Hepatocyte (in vitro differentiated cells): ENCODE measurements at regions not wholly inside any gene's neighbourhood (a gene's known extent, or its start where the extent isn't known, plus 50 kb on each side); places are given as distances from the start of the nearest gene placed in this dataset.

ENCODE experiments used
- DNase-seq: peaks from one replicate; pipeline ENCODE4 v3.0.0-alpha.2; 2016; ENCODE audit warnings: low spot score
- H2AFZ ChIP-seq: fragments of 200-600 bp; sonication (generic); 2 replicates; pipeline ENCODE4 v1.6.0; 2016; ENCODE audit warnings: antibody characterized with exemption, mild to moderate bottlenecking
- H3K27ac ChIP-seq: fragments of 200-600 bp; sonication (generic); 2 replicates; pipeline ENCODE4 v1.5.1; 2016; ENCODE audit warnings: mild to moderate bottlenecking
- H3K27me3 ChIP-seq: fragments of 200-600 bp; sonication (generic); 2 replicates; pipeline ENCODE4 v1.6.1; 2016
- H3K36me3 ChIP-seq: fragments of 200-600 bp; sonication (generic); replicated peaks from 2 replicates; pipeline ENCODE4 v1.5.1; 2016; ENCODE audit warnings: low read depth; ENCODE audit not compliant: insufficient read depth
- H3K4me1 ChIP-seq: fragments of 200-600 bp; sonication (generic); 2 replicates; pipeline ENCODE4 v1.5.1; 2016; ENCODE audit warnings: mild to moderate bottlenecking, moderate library complexity; ENCODE audit not compliant: insufficient read depth
- H3K4me2 ChIP-seq: fragments of 200-600 bp; sonication (generic); 2 replicates; pipeline ENCODE4 v1.6.0; 2016
- H3K4me3 ChIP-seq: fragments of 200-600 bp; sonication (generic); 2 replicates; pipeline ENCODE4 v1.5.1; 2016; ENCODE audit warnings: mild to moderate bottlenecking
- H3K79me2 ChIP-seq: fragments of 200-600 bp; sonication (generic); 2 replicates; pipeline ENCODE4 v1.6.0; 2017; ENCODE audit warnings: mild to moderate bottlenecking
- H3K9me2 ChIP-seq: fragments of 200-600 bp; sonication (generic); replicated peaks from 2 replicates; pipeline ENCODE4 v1.6.0; 2017; ENCODE audit warnings: mild to moderate bottlenecking; ENCODE audit not compliant: insufficient read depth
- H3K9me3 ChIP-seq: fragments of 200-600 bp; sonication (generic); 2 replicates; pipeline ENCODE4 v1.5.1; 2016; ENCODE audit warnings: low read depth, mild to moderate bottlenecking
- H4K20me1 ChIP-seq: fragments of 200-600 bp; sonication (generic); 2 replicates; pipeline ENCODE4 v1.6.0; 2016; ENCODE audit warnings: mild to moderate bottlenecking; ENCODE audit not compliant: insufficient read depth, poor library complexity, severe bottlenecking
- EZH2 ChIP-seq: fragments of 200-600 bp; sonication (generic); IDR thresholded peaks from 2 replicates; pipeline ENCODE4 v1.6.1; 2016; ENCODE audit warnings: antibody characterized with exemption, mild to moderate bottlenecking, borderline replicate concordance
- EZH2phosphoT487 ChIP-seq: fragments of 200-600 bp; sonication (generic); IDR thresholded peaks from one replicate; pipeline ENCODE4 v1.6.1; 2018; ENCODE audit warnings: antibody characterized with exemption, mild to moderate bottlenecking, low read depth, moderate library complexity; ENCODE audit not compliant: unreplicated experiment, severe bottlenecking
- WGBS: methylation state at CpG from one replicate; pipeline ENCODE4 v1.1.6; 2016; ENCODE audit warnings: low lambda C conversion rate; ENCODE audit errors: missing lambda C conversion rate; 5-methylcytosine and 5-hydroxymethylcytosine counted together
- TF ChIP-seq, protein P1 (sequence below): fragments of 200-600 bp; sonication (generic); IDR thresholded peaks from 2 replicates; pipeline ENCODE4 v1.5.1; 2016; ENCODE audit warnings: antibody characterized with exemption, mild to moderate bottlenecking; ENCODE audit not compliant: poor library complexity

DNA sequence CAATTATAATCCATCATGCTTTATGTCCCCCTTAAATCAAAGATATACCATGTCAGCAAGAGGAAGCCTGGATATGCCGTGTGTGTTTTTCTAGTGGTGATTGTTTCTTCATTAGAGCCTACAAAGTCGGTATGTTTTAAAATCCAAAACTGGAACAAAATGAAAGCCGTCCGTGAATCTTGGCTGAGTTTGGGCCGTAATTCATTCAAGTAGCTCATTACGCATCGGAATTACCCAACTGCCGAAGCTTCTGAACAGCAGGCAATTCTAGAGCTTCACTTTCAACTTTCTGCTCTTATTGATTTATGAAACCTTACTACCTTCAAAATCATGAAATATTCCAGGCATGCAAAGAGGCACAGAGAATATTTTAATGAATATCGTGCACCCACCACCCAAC lies 224.7 kb downstream of the AACS start:
- H3K4me1 ChIP-seq, result no peaks in the 10 kb centered on the region
- TF ChIP-seq, protein P1, sequence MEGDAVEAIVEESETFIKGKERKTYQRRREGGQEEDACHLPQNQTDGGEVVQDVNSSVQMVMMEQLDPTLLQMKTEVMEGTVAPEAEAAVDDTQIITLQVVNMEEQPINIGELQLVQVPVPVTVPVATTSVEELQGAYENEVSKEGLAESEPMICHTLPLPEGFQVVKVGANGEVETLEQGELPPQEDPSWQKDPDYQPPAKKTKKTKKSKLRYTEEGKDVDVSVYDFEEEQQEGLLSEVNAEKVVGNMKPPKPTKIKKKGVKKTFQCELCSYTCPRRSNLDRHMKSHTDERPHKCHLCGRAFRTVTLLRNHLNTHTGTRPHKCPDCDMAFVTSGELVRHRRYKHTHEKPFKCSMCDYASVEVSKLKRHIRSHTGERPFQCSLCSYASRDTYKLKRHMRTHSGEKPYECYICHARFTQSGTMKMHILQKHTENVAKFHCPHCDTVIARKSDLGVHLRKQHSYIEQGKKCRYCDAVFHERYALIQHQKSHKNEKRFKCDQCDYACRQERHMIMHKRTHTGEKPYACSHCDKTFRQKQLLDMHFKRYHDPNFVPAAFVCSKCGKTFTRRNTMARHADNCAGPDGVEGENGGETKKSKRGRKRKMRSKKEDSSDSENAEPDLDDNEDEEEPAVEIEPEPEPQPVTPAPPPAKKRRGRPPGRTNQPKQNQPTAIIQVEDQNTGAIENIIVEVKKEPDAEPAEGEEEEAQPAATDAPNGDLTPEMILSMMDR, result no peak
- no peak for TF ChIP-seq EZH2phosphoT487
- TF ChIP-seq EZH2, result no peak
- no peaks in the 10 kb centered on the region for H3K27me3 ChIP-seq
- H3K79me2 ChIP-seq, result no peaks in the 10 kb centered on the region
- H2AFZ ChIP-seq, result no peak overlapping the region
- H4K20me1 ChIP-seq, result no peaks in the 10 kb centered on the region
- WGBS, result 88% methylated on average over 9 of the region's 9 CpGs
- DNase-seq, result no peak
- no peaks in the 10 kb centered on the region for H3K9me2 ChIP-seq
- H3K9me3 ChIP-seq, result no peaks in the 10 kb centered on the region
- no peak overlapping the region for H3K4me2 ChIP-seq
- no peaks in the 10 kb centered on the region for H3K36me3 ChIP-seq
- H3K27ac ChIP-seq, result no peak overlapping the region
- no peak overlapping the region for H3K4me3 ChIP-seq

DNA sequence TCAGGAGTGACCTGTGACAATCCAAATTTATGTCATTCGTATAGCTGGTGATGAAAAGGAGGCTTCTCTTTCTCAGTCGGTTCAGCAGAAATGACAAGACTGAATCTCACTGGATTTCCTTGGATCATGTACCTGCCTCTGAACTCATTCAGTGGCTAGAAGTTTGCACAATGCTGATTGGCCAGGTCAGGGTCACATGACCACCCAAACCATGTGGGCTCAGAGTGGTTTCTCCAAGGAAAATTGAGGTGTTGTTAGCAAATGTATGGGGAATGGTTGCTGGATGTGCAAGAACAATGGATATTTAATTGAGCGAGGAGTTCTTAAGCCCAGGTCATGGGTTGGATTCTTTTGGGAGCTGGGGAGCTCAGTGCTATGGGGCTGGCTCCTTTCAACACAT lies 227.5 kb downstream of the AACS start:
- TF ChIP-seq, protein P1, result no peak
- no peak for TF ChIP-seq EZH2
- TF ChIP-seq EZH2phosphoT487, result no peak
- no peaks in the 10 kb centered on the region for H3K27me3 ChIP-seq
- WGBS, result 94% methylated on average over 3 of the region's 3 CpGs
- no peak overlapping the region for H3K4me2 ChIP-seq
- no peaks in the 10 kb centered on the region for H4K20me1 ChIP-seq
- no peaks in the 10 kb centered on the region for H3K9me3 ChIP-seq
- H3K4me1 ChIP-seq, result no peaks in the 10 kb centered on the region
- no peaks in the 10 kb centered on the region for H3K79me2 ChIP-seq
- H3K9me2 ChIP-seq, result no peaks in the 10 kb centered on the region
- no peak overlapping the region for H3K27ac ChIP-seq
- no peak overlapping the region for H2AFZ ChIP-seq
- DNase-seq, result no peak
- no peaks in the 10 kb centered on the region for H3K36me3 ChIP-seq
- H3K4me3 ChIP-seq, result no peak overlapping the region

DNA sequence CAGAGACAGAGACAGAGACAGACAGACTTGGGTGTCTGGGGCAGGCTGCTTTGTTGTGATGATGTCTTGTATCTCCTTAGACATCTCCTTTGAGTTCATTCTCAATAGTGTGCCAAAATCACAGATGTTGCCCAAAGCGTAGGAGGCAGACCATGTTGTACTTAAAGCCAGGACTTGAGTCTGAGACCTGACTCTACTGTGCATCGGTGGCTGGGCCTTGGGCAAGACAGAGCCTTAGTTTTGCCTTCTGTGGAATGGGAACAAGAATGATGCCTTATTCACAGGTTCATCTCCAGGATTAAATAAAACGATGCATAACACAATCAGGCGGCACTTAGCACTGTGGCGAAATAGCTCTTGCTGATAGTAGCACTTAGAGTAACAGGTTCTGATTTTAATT lies 230.3 kb downstream of the AACS start:
- no peak overlapping the region for H3K27ac ChIP-seq
- 93% methylated on average over 5 of the region's 5 CpGs for WGBS
- H4K20me1 ChIP-seq, result no peaks in the 10 kb centered on the region

More for the DNA sequence above, 230.3 kb downstream of the AACS start:
- H3K4me2 ChIP-seq, result no peak overlapping the region
- no peak overlapping the region for H2AFZ ChIP-seq
- H3K9me2 ChIP-seq, result no peaks in the 10 kb centered on the region
- no peak for DNase-seq
- no peaks in the 10 kb centered on the region for H3K27me3 ChIP-seq
- TF ChIP-seq, protein P1, result no peak
- TF ChIP-seq EZH2, result no peak
- no peak for TF ChIP-seq EZH2phosphoT487
- no peaks in the 10 kb centered on the region for H3K36me3 ChIP-seq
- H3K9me3 ChIP-seq, result no peaks in the 10 kb centered on the region
- no peak overlapping the region for H3K4me3 ChIP-seq
- H3K4me1 ChIP-seq, result no peaks in the 10 kb centered on the region
- H3K79me2 ChIP-seq, result no peaks in the 10 kb centered on the region
